ENCODE measurements at regions not wholly inside any gene's neighbourhood (a gene's known extent, or its start where the extent isn't known, plus 50 kb on each side); places are given as distances from the start of the nearest gene placed in this dataset.

GRCh38 chr4:36461344-36461743 is 179.9 kb downstream of the DTHD1 start:
- Mint-ChIP-seq H3K27me3 (no peaks in the 10 kb centered on the region), H3K27ac (no peak overlapping the region), H3K36me3 (no peaks in the 10 kb centered on the region), H3K4me3 (no peak overlapping the region), H3K9me3 (peaks cover 2% of the 10 kb centered on the region), H3K4me1 (no peaks in the 10 kb centered on the region)
- no peak for ATAC-seq (ENCODE audit: low read depth)
- no peak for DNase-seq (ENCODE audit: low spot score in 2 of 2)

GRCh38 chr4:36467670-36468069 is 186.3 kb downstream of the DTHD1 start:
- Mint-ChIP-seq H3K27ac (no peak overlapping the region), H3K36me3 (no peaks in the 10 kb centered on the region)
- no peak for ATAC-seq (ENCODE audit: low read depth)

GRCh38 chr4:36471903-36472302 is 190.5 kb downstream of the DTHD1 start:
- H3K36me3 Mint-ChIP-seq: no peaks in the 10 kb centered on the region
- H3K4me1 Mint-ChIP-seq: no peaks in the 10 kb centered on the region
- H3K27ac Mint-ChIP-seq: no peak overlapping the region
- DNase-seq (ENCODE audit: low spot score in 2 of 2) (no peak), ATAC-seq (ENCODE audit: low read depth) (no peak)
- no peaks in the 10 kb centered on the region for H3K9me3 Mint-ChIP-seq
- peaks cover 6% of the 10 kb centered on the region for H3K27me3 Mint-ChIP-seq
- no peak overlapping the region for H3K4me3 Mint-ChIP-seq

More at GRCh38 chr4:36467670-36468069, 186.3 kb downstream of the DTHD1 start:
- Mint-ChIP-seq H3K9me3 (no peaks in the 10 kb centered on the region), H3K27me3 (peaks cover 10% of the 10 kb centered on the region), H3K4me1 (no peaks in the 10 kb centered on the region), H3K4me3 (no peak overlapping the region)
- no peak for DNase-seq (ENCODE audit: low spot score in 2 of 2)

GRCh38 chr4:36476135-36476534 is 194.7 kb downstream of the DTHD1 start:
- peaks cover 6% of the 10 kb centered on the region for H3K27me3 Mint-ChIP-seq
- H3K36me3 Mint-ChIP-seq: no peaks in the 10 kb centered on the region
- peaks cover 1% of the 10 kb centered on the region for H3K9me3 Mint-ChIP-seq
- H3K4me1 Mint-ChIP-seq: no peaks in the 10 kb centered on the region
- H3K27ac Mint-ChIP-seq: no peak overlapping the region
- ATAC-seq (ENCODE audit: low read depth) (no peak), DNase-seq (ENCODE audit: low spot score in 2 of 2) (no peak)
- H3K4me3 Mint-ChIP-seq: no peak overlapping the region

- no peak overlapping the region for H3K4me3 Mint-ChIP-seq
- no peaks in the 10 kb centered on the region for H3K36me3 Mint-ChIP-seq
- H3K9me3 Mint-ChIP-seq: peaks cover 1% of the 10 kb centered on the region
- H3K27ac Mint-ChIP-seq: no peak overlapping the region
- DNase-seq (ENCODE audit: low spot score in 2 of 2) (no peak), ATAC-seq (ENCODE audit: low read depth) (no peak)
- peaks cover 6% of the 10 kb centered on the region for H3K27me3 Mint-ChIP-seq
- H3K4me1 Mint-ChIP-seq: no peaks in the 10 kb centered on the region
Observed at GRCh38 chr4:36477861-36478260, 196.4 kb downstream of the DTHD1 start.

GRCh38 chr4:36485885-36486284 is 204.5 kb downstream of the DTHD1 start:
- peaks cover 1% of the 10 kb centered on the region for H3K9me3 Mint-ChIP-seq
- H3K4me3 Mint-ChIP-seq: no peak overlapping the region
- ATAC-seq (ENCODE audit: low read depth) (no peak), DNase-seq (ENCODE audit: low spot score in 2 of 2) (no peak)
- H3K36me3 Mint-ChIP-seq: no peaks in the 10 kb centered on the region
- H3K4me1 Mint-ChIP-seq: no peaks in the 10 kb centered on the region
- peaks cover 5% of the 10 kb centered on the region for H3K27me3 Mint-ChIP-seq
- no peak overlapping the region for H3K27ac Mint-ChIP-seq

GRCh38 chr4:36489798-36490197 is 208.4 kb downstream of the DTHD1 start:
- Mint-ChIP-seq H3K4me3 (no peak overlapping the region), H3K9me3 (no peaks in the 10 kb centered on the region), H3K36me3 (no peaks in the 10 kb centered on the region), H3K27me3 (peaks cover under 1% of the 10 kb centered on the region), H3K4me1 (no peaks in the 10 kb centered on the region), H3K27ac (no peak overlapping the region)
- DNase-seq (ENCODE audit: low spot score in 2 of 2) (no peak), ATAC-seq (ENCODE audit: low read depth) (no peak)

- DNase-seq (ENCODE audit: low spot score in 2 of 2) (no peak), ATAC-seq (ENCODE audit: low read depth) (no peak)
- H3K4me3 Mint-ChIP-seq: no peak overlapping the region
- H3K27me3 Mint-ChIP-seq: peaks cover 1% of the 10 kb centered on the region
- no peaks in the 10 kb centered on the region for H3K9me3 Mint-ChIP-seq
- H3K36me3 Mint-ChIP-seq: no peaks in the 10 kb centered on the region
- no peak overlapping the region for H3K27ac Mint-ChIP-seq
- no peaks in the 10 kb centered on the region for H3K4me1 Mint-ChIP-seq
Observed at GRCh38 chr4:36492041-36492440, 210.6 kb downstream of the DTHD1 start.

GRCh38 chr4:36492590-36492989 is 211.2 kb downstream of the DTHD1 start:
- ATAC-seq (ENCODE audit: low read depth): no peak
- H3K36me3 Mint-ChIP-seq: no peaks in the 10 kb centered on the region
- H3K27me3 Mint-ChIP-seq: peaks cover 1% of the 10 kb centered on the region
- no peak for DNase-seq (ENCODE audit: low spot score in 2 of 2)
- H3K4me3 Mint-ChIP-seq: no peak overlapping the region
- H3K4me1 Mint-ChIP-seq: no peaks in the 10 kb centered on the region
- no peak overlapping the region for H3K27ac Mint-ChIP-seq
- no peaks in the 10 kb centered on the region for H3K9me3 Mint-ChIP-seq

- Mint-ChIP-seq H3K4me1 (no peaks in the 10 kb centered on the region), H3K36me3 (no peaks in the 10 kb centered on the region), H3K27me3 (peaks cover 1% of the 10 kb centered on the region), H3K9me3 (no peaks in the 10 kb centered on the region), H3K4me3 (no peak overlapping the region), H3K27ac (no peak overlapping the region)
- no peak for ATAC-seq (ENCODE audit: low read depth)
- DNase-seq (ENCODE audit: low spot score in 2 of 2): no peak
Observed at GRCh38 chr4:36493251-36493650, 211.8 kb downstream of the DTHD1 start.

- Mint-ChIP-seq H3K9me3 (no peaks in the 10 kb centered on the region), H3K4me1 (no peaks in the 10 kb centered on the region), H3K27me3 (peaks cover 1% of the 10 kb centered on the region), H3K4me3 (no peak overlapping the region), H3K27ac (no peak overlapping the region), H3K36me3 (no peaks in the 10 kb centered on the region)
- ATAC-seq (ENCODE audit: low read depth) (no peak), DNase-seq (ENCODE audit: low spot score in 2 of 2) (no peak)
Observed at GRCh38 chr4:36494016-36494415, 212.6 kb downstream of the DTHD1 start.

- Mint-ChIP-seq H3K27ac (no peak overlapping the region), H3K27me3 (peaks cover 1% of the 10 kb centered on the region), H3K9me3 (no peaks in the 10 kb centered on the region), H3K36me3 (no peaks in the 10 kb centered on the region), H3K4me1 (no peaks in the 10 kb centered on the region), H3K4me3 (no peak overlapping the region)
- ATAC-seq (ENCODE audit: low read depth): no peak
- DNase-seq (ENCODE audit: low spot score in 2 of 2): no peak
Observed at GRCh38 chr4:36494747-36495146, 213.3 kb downstream of the DTHD1 start.

GRCh38 chr4:36502350-36502749 is 220.9 kb downstream of the DTHD1 start:
- DNase-seq (ENCODE audit: low spot score in 2 of 2) (no peak), ATAC-seq (ENCODE audit: low read depth) (no peak)
- Mint-ChIP-seq H3K36me3 (no peaks in the 10 kb centered on the region), H3K27me3 (peaks cover 4% of the 10 kb centered on the region), H3K27ac (no peak overlapping the region), H3K4me3 (no peak overlapping the region), H3K9me3 (no peaks in the 10 kb centered on the region), H3K4me1 (no peaks in the 10 kb centered on the region)

GRCh38 chr4:36508394-36508793 is 227.0 kb downstream of the DTHD1 start:
- Mint-ChIP-seq H3K4me1 (no peaks in the 10 kb centered on the region), H3K27me3 (peaks cover 5% of the 10 kb centered on the region), H3K4me3 (no peak overlapping the region), H3K27ac (no peak overlapping the region), H3K9me3 (no peaks in the 10 kb centered on the region), H3K36me3 (no peaks in the 10 kb centered on the region)
- no peak for DNase-seq (ENCODE audit: low spot score in 2 of 2)
- ATAC-seq (ENCODE audit: low read depth): no peak

GRCh38 chr4:36509845-36510244 is 228.4 kb downstream of the DTHD1 start:
- H3K36me3 Mint-ChIP-seq: no peaks in the 10 kb centered on the region
- ATAC-seq (ENCODE audit: low read depth) (no peak), DNase-seq (ENCODE audit: low spot score in 2 of 2) (no peak)
- no peaks in the 10 kb centered on the region for H3K4me1 Mint-ChIP-seq
- H3K27ac Mint-ChIP-seq: no peak overlapping the region
- H3K9me3 Mint-ChIP-seq: no peaks in the 10 kb centered on the region
- peaks cover 5% of the 10 kb centered on the region for H3K27me3 Mint-ChIP-seq
- H3K4me3 Mint-ChIP-seq: no peak overlapping the region

- DNase-seq (ENCODE audit: low spot score in 2 of 2): no peak
- no peaks in the 10 kb centered on the region for H3K36me3 Mint-ChIP-seq
- ATAC-seq (ENCODE audit: low read depth): no peak
- H3K4me3 Mint-ChIP-seq: no peak overlapping the region
- H3K9me3 Mint-ChIP-seq: no peaks in the 10 kb centered on the region
- H3K27me3 Mint-ChIP-seq: peaks cover 3% of the 10 kb centered on the region
- H3K4me1 Mint-ChIP-seq: no peaks in the 10 kb centered on the region
- no peak overlapping the region for H3K27ac Mint-ChIP-seq
Observed at GRCh38 chr4:36511785-36512184, 230.4 kb downstream of the DTHD1 start.

All from memory B cell (primary cell).